Thyroid gland (tissue), 4 donors: ENCODE measurements at regions not wholly inside any gene's neighbourhood (a gene's known extent, or its start where the extent isn't known, plus 50 kb on each side); places are given as distances from the start of the nearest gene placed in this dataset.

Experiments
- DNase-seq, 2 donors: peaks; one replicate each; pipeline ENCODE4 v3.0.0-alpha.2; 2019
- H3K27ac ChIP-seq, 3 donors: fragments of 200-600 bp; sonication (generic); 1 replicate in 2 of 3; 2 replicates in 1 of 3; pipeline ENCODE4 v1.5.1; 2016 to 2019; ENCODE audit warnings: mild to moderate bottlenecking in 1 of 3, moderate library complexity in 1 of 3
- H3K27me3 ChIP-seq: fragments of 200-600 bp; sonication (generic); one replicate; pipeline ENCODE4 v1.5.1; 2019
- H3K36me3 ChIP-seq, 2 donors: fragments of 200-600 bp; sonication (generic); one replicate each; pipeline ENCODE4 v1.5.1; 2016 to 2019
- H3K4me1 ChIP-seq, 2 donors: fragments of 200-600 bp; sonication (generic); one replicate each; pipeline ENCODE4 v1.5.1; 2017 to 2019
- H3K4me3 ChIP-seq, 3 donors: fragments of 200-600 bp; sonication (generic); replicated peaks in 1 of 3; 1 replicate in 2 of 3; 2 replicates in 1 of 3; pipeline ENCODE4 v1.5.1; 2016; ENCODE audit warnings: mild to moderate bottlenecking in 1 of 3
- H3K9me3 ChIP-seq: fragments of 200-600 bp; sonication (generic); one replicate; pipeline ENCODE4 v1.5.1; 2017
- POLR2A ChIP-seq, 2 donors: fragments of 450-650 bp; IDR thresholded peaks; one replicate each; pipeline ENCODE4 v1.6.1; 2017; ENCODE audit warnings: antibody characterized with exemption in 2 of 2, mild to moderate bottlenecking in 2 of 2, moderate library complexity in 1 of 2
- WGBS, 2 donors: methylation state at CpG; one replicate each; pipeline ENCODE4 v1.1.5; 2017; 5-methylcytosine and 5-hydroxymethylcytosine counted together
- intact Hi-C: fragments of 100-400 bp; cut with DNase I; formaldehyde crosslinking; loops from one replicate; pipeline ENCODE4 v1.15.1; 2023
- TF ChIP-seq, protein P1 (sequence below), 6 experiments: fragments of 200-600 bp in 3 of 6; fragments of 450-650 bp in 3 of 6; sonication (generic) in 3 of 6; IDR thresholded peaks; one replicate each; pipeline ENCODE4 v1.5.1; 2016 to 2019; ENCODE audit warnings: antibody characterized with exemption in 6 of 6, mild to moderate bottlenecking in 2 of 6, inconsistent platforms in 1 of 6, moderate library complexity in 1 of 6

DNA sequence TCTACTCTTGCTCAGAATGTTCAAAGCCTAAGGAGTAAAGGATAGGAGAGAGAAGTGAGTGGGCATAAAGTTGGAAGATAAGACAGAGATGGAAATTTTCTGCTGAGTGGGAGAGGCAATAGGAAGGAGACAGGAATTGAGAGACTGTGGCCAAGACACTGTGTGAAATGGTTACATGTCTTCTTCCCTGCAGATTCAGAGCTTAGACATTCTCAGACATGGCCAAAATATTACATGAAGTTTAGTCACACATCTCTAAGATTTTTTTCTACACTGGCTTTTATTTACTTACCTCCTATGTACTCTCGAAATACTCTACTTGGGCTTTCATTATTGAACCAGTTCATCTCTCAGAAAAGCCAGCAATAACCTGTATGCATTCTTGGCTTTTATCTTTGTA is 363.0 kb upstream of the FANCL start:
- Histone ChIP-seq H3K27me3 (no peaks in the 10 kb centered on the region), H3K9me3 (no peaks in the 10 kb centered on the region), H3K4me1 (no peaks in the 10 kb centered on the region), H3K36me3 (no peaks in the 10 kb centered on the region), H3K4me3 (no peak overlapping the region), H3K27ac (no peak overlapping the region)
- intact Hi-C loops: no loop called here
- DNase-seq: no peak
- WGBS, 2 donors: 79 to 83% methylated on average over 1 of the region's 1 CpG
- no peak for TF ChIP-seq POLR2A (IDR thresholded peaks at IDR 0.05)
- TF ChIP-seq, protein P1, sequence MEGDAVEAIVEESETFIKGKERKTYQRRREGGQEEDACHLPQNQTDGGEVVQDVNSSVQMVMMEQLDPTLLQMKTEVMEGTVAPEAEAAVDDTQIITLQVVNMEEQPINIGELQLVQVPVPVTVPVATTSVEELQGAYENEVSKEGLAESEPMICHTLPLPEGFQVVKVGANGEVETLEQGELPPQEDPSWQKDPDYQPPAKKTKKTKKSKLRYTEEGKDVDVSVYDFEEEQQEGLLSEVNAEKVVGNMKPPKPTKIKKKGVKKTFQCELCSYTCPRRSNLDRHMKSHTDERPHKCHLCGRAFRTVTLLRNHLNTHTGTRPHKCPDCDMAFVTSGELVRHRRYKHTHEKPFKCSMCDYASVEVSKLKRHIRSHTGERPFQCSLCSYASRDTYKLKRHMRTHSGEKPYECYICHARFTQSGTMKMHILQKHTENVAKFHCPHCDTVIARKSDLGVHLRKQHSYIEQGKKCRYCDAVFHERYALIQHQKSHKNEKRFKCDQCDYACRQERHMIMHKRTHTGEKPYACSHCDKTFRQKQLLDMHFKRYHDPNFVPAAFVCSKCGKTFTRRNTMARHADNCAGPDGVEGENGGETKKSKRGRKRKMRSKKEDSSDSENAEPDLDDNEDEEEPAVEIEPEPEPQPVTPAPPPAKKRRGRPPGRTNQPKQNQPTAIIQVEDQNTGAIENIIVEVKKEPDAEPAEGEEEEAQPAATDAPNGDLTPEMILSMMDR (IDR thresholded peaks at IDR 0.05): no peak

DNA sequence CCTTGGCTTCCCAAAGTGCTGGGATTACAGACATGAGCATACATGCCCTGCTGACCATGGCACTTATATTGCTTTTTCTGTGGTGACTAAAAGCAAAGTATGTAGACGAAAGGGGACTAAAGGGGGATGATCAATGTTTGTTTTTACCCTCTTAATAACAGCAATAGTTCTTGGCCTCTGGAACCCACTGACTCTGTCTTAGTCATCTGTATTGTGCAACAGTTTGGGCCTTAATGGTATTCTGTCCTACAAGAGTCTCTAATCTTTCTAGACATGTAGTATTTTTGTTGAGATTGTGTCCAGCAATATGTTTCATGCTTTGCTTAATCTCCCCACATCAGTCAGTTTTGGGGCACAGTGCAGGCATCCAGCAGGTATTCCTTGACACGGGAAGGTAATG is 359.9 kb upstream of the FANCL start:
- no peaks in the 10 kb centered on the region for H3K27me3 ChIP-seq
- TF ChIP-seq, protein P1 (IDR thresholded peaks at IDR 0.05): no peak
- TF ChIP-seq POLR2A (IDR thresholded peaks at IDR 0.05): no peak
- H3K36me3 ChIP-seq: no peaks in the 10 kb centered on the region
- H3K27ac ChIP-seq: no peak overlapping the region
- H3K9me3 ChIP-seq: no peaks in the 10 kb centered on the region
- DNase-seq: no peak
- no peak overlapping the region for H3K4me3 ChIP-seq
- intact Hi-C loops: no loop called here
- no peaks in the 10 kb centered on the region for H3K4me1 ChIP-seq
- 89 to 96% methylated on average over 2 of the region's 2 CpGs for WGBS, 2 donors

DNA sequence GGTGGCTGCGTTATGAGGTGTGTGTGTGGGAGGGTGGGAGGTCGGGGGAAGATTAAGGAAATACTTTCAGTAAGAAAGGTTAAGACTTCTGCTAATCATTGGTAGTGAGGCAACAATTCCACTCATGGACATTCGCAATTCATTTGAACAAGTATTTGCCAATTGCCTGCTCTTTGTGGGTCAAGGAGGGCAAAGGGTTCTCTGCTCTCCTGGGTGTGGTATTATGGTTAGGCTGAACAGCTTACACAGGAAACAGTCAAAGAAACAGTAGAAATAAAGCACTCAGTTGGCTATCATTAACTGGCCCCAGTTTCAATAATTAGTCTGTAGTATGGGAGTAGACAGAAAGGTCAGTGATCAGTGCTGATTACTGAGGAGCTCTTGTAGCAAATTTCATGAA is 357.0 kb upstream of the FANCL start:
- no peaks in the 10 kb centered on the region for H3K27me3 ChIP-seq

DNA sequence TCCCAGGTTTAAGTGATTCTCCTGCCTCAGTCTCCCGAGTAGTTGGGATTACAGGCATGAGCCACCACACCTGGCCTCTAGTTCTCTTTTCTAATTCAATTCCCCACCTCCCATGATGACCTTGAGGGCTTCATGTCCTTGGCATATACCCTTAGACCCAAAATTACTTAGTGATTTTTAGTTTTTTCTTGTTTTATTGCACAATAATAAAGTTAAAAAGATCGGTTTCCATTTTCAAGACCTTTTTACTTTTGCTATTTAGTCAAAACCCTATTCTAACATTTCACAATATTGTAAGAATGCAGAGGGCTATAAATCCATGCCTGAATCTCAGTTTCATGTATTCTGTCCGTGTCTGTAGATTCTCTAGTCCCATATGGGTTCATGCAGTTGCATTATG is 354.6 kb upstream of the FANCL start:
- Histone ChIP-seq H3K4me3 (no peak overlapping the region), H3K9me3 (no peaks in the 10 kb centered on the region), H3K27ac (no peak overlapping the region), H3K4me1 (no peaks in the 10 kb centered on the region), H3K27me3 (no peaks in the 10 kb centered on the region), H3K36me3 (no peaks in the 10 kb centered on the region)
- no peak for DNase-seq
- intact Hi-C loops: no loop called here
- WGBS, 2 donors: 54 to 63% methylated on average over 3 of the region's 3 CpGs
- TF ChIP-seq POLR2A (IDR thresholded peaks at IDR 0.05): no peak
- TF ChIP-seq, protein P1 (IDR thresholded peaks at IDR 0.05): no peak

More for the DNA sequence above, 357.0 kb upstream of the FANCL start:
- Histone ChIP-seq H3K4me1 (no peaks in the 10 kb centered on the region), H3K27ac (no peak overlapping the region), H3K4me3 (no peak overlapping the region), H3K36me3 (no peaks in the 10 kb centered on the region), H3K9me3 (no peaks in the 10 kb centered on the region)
- DNase-seq: no peak
- 78 to 86% methylated on average over 3 of the region's 3 CpGs for WGBS, 2 donors
- intact Hi-C loops: no loop called here
- no peak for TF ChIP-seq POLR2A (IDR thresholded peaks at IDR 0.05)
- TF ChIP-seq, protein P1 (IDR thresholded peaks at IDR 0.05): no peak

DNA sequence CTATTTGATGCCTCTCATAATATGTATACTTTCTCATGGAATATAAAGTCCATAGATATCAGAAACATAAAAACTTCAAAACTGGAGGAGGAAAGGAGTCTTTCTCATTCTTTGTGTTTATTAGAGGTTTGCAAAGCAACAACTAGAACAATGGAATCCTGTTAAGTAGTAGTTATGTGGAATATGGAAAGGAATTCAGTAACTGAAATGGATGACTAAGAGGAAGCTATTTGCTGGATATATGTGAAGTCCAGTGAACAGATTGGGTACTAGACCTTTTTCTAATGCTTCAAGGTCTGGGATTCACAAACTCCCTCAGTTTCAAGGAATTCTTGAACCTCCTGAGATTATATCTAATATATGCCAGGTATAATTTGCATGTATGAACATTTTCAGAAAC is 353.6 kb upstream of the FANCL start:
- intact Hi-C loops: no loop called here
- H3K27ac ChIP-seq: no peak overlapping the region
- H3K36me3 ChIP-seq: no peaks in the 10 kb centered on the region
- no peaks in the 10 kb centered on the region for H3K27me3 ChIP-seq
- H3K4me1 ChIP-seq: no peaks in the 10 kb centered on the region
- no peak overlapping the region for H3K4me3 ChIP-seq
- no peak for TF ChIP-seq POLR2A (IDR thresholded peaks at IDR 0.05)
- TF ChIP-seq, protein P1 (IDR thresholded peaks at IDR 0.05): no peak
- H3K9me3 ChIP-seq: no peaks in the 10 kb centered on the region
- no peak for DNase-seq
